ENCODE measurements at regions not wholly inside any gene's neighbourhood (a gene's known extent, or its start where the extent isn't known, plus 50 kb on each side); places are given as distances from the start of the nearest gene placed in this dataset.

- no peak for TF ChIP-seq CTCF (IDR thresholded peaks at IDR 0.05)
- Histone ChIP-seq H3K36me3 (no peaks in the 10 kb centered on the region), H3K27ac (no peak overlapping the region), H3K27me3 (peaks cover 4% of the 10 kb centered on the region), H3K9me3 (no peaks in the 10 kb centered on the region), H3K4me3 (ENCODE audit: low read depth in 1 of 2, low read length in 1 of 2) (no peak overlapping the region), H3K4me1 (ENCODE audit: control insufficient read depth in 1 of 2, insufficient read depth in 1 of 2, low read depth in 1 of 2, low read length in 1 of 2) (no peaks in the 10 kb centered on the region)
These were observed 230.1 kb downstream of the ERMARD start for GRCh38 chr6:169981568-169981967.

GRCh38 chr6:169980826-169981450, 229.5 kb downstream of the ERMARD start:
- no peaks in the 10 kb centered on the region for H3K9me3 ChIP-seq
- H3K4me3 ChIP-seq (ENCODE audit: low read depth in 1 of 2, low read length in 1 of 2), result no peak overlapping the region
- H3K4me1 ChIP-seq (ENCODE audit: control insufficient read depth in 1 of 2, insufficient read depth in 1 of 2, low read depth in 1 of 2, low read length in 1 of 2), result no peaks in the 10 kb centered on the region
- no peak for TF ChIP-seq CTCF (IDR thresholded peaks at IDR 0.05)
- peaks cover 9% of the 10 kb centered on the region for H3K27me3 ChIP-seq
- H3K27ac ChIP-seq, result no peak overlapping the region
- H3K36me3 ChIP-seq, result no peaks in the 10 kb centered on the region

GRCh38 chr6:169979873-169980432, 228.5 kb downstream of the ERMARD start:
- no peak overlapping the region for H3K4me3 ChIP-seq (ENCODE audit: low read depth in 1 of 2, low read length in 1 of 2)
- TF ChIP-seq CTCF (IDR thresholded peaks at IDR 0.05), result no peak
- no peaks in the 10 kb centered on the region for H3K9me3 ChIP-seq
- H3K36me3 ChIP-seq, result no peaks in the 10 kb centered on the region
- H3K4me1 ChIP-seq (ENCODE audit: control insufficient read depth in 1 of 2, insufficient read depth in 1 of 2, low read depth in 1 of 2, low read length in 1 of 2), result no peaks in the 10 kb centered on the region
- peaks cover 9% of the 10 kb centered on the region for H3K27me3 ChIP-seq
- H3K27ac ChIP-seq, result no peak overlapping the region

- no peak overlapping the region for H3K27ac ChIP-seq
- H3K36me3 ChIP-seq, result no peaks in the 10 kb centered on the region
- H3K4me1 ChIP-seq (ENCODE audit: control insufficient read depth in 1 of 2, insufficient read depth in 1 of 2, low read depth in 1 of 2, low read length in 1 of 2), result no peaks in the 10 kb centered on the region
- TF ChIP-seq CTCF (IDR thresholded peaks at IDR 0.05), result no peak
- no peaks in the 10 kb centered on the region for H3K9me3 ChIP-seq
- no peak overlapping the region for H3K4me3 ChIP-seq (ENCODE audit: low read depth in 1 of 2, low read length in 1 of 2)
- H3K27me3 ChIP-seq, result peaks cover 9% of the 10 kb centered on the region
These were observed 227.3 kb downstream of the ERMARD start for GRCh38 chr6:169978615-169979161.

GRCh38 chr6:169977434-169978265, 226.2 kb downstream of the ERMARD start:
- Histone ChIP-seq H3K27ac (no peak overlapping the region), H3K27me3 (peaks cover 9% of the 10 kb centered on the region), H3K4me1 (ENCODE audit: control insufficient read depth in 1 of 2, insufficient read depth in 1 of 2, low read depth in 1 of 2, low read length in 1 of 2) (no peaks in the 10 kb centered on the region), H3K36me3 (no peaks in the 10 kb centered on the region), H3K4me3 (ENCODE audit: low read depth in 1 of 2, low read length in 1 of 2) (no peak overlapping the region), H3K9me3 (no peaks in the 10 kb centered on the region)
- no peak for TF ChIP-seq CTCF (IDR thresholded peaks at IDR 0.05)
